Ovary (tissue), 7 donors: ENCODE measurements at regions not wholly inside any gene's neighbourhood (a gene's known extent, or its start where the extent isn't known, plus 50 kb on each side); places are given as distances from the start of the nearest gene placed in this dataset. TPM values are rescaled to one million over a fixed set of nuclear protein-coding genes. Genes with fewer than 3 reads are reported as not detected.
"Not testable (repeated sequence)": the region's sequence is repeated elsewhere in the genome, so short reads cannot be mapped to it uniquely, and the experiment has no call there.

Source experiments
- DNase-seq, 5 donors: peaks; one replicate each; pipeline ENCODE4 v3.0.0-alpha.2; 2019 to 2020
- H3K27ac ChIP-seq, 2 donors: fragments of 200-600 bp; one replicate each; pipeline versions ENCODE4 v1.5.1 to v1.8.0; 2019 to 2022
- H3K27me3 ChIP-seq: fragments of 200-600 bp; one replicate; pipeline ENCODE4 v1.8.0; 2022
- H3K36me3 ChIP-seq: fragments of 200-600 bp; sonication (generic); one replicate; pipeline ENCODE4 v1.5.1; 2019
- H3K4me1 ChIP-seq: one replicate; pipeline ENCODE4 v1.8.1; 2013; ENCODE audit warnings: mild to moderate bottlenecking, moderate library complexity; ENCODE audit not compliant: insufficient read depth
- H3K4me3 ChIP-seq: fragments of 200-600 bp; sonication (generic); one replicate; pipeline ENCODE4 v1.5.1; 2017
- H3K9me3 ChIP-seq, 2 donors: fragments of 200-600 bp in 1 of 2; sonication (generic) in 1 of 2; one replicate each; pipeline versions ENCODE4 v1.5.1 to v1.8.1; 2013 to 2019; ENCODE audit warnings: mild to moderate bottlenecking in 1 of 2, moderate library complexity in 1 of 2
- WGBS, 3 donors: extraction: QIAGEN DNeasy Blood & Tissue Kit in 1 of 3; methylation state at CpG; one replicate each; pipeline versions ENCODE4 v1.1.5 to v1.1.7; 2013 to 2017; 5-methylcytosine and 5-hydroxymethylcytosine counted together
- intact Hi-C, 4 donors: fragments of 100-400 bp; cut with DNase I; formaldehyde crosslinking; loops; one replicate each; pipeline versions ENCODE4 v1.11.0 to v1.15.1; 2022 to 2023
- small RNA-seq: library from RNA; depleted of rRNA; stranded (forward); fragments of <200 nt; gene quantifications from one replicate; pipeline ENCODE3, GENCODE V24; 2016
- donor health status: DM: no; HTN: no; CAD: no; lungs with moderate emphysema.
- donor health status: DM: no; HTN: no; CAD: no.
- donor health status: Bipolar disorder and iron deficiency.
- donor health status: DM: no; HTN: no; CAD: no.
- donor health status: DM: yes; HTN: yes; CAD: no.

- 2 to 10% (median 3%) methylated on average over 8 to 12 of the region's 22 CpGs for WGBS, 3 donors
- H3K27me3 ChIP-seq, H3K4me1 ChIP-seq, intact Hi-C loops, H3K9me3 ChIP-seq, H3K36me3 ChIP-seq, H3K4me3 ChIP-seq: not testable (repeated sequence)
- DNase-seq: peak in 4 of 5 donors; percentile 58 to 82 (median 72)
- peak overlapping the region; percentile 30 to 55 for H3K27ac ChIP-seq
Observed at GRCh38 chr1:149708192-149708853, 74.2 kb upstream of the FCGR1A start.

DNA sequence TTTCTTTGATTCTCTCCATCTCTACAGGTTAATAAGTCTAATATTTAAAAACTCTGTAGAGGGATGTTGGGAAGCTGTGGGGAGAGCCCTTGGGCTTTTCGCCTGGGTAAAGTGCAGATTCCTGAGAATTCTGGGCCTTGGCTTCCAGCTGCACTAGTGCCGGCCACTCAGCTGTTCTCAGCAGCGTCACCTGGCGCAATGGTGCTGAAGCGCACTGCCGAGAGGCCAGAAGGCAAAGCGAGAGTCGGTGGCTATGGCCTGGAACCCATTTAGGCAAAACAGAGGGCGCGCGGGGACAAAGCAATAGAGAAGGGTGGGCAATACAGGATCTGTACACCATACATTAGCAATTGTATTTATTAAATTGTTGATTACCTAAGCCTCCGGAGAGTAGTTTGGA lies 70.8 kb upstream of the FCGR1A start:
- H3K27me3 ChIP-seq, DNase-seq, H3K36me3 ChIP-seq, H3K4me1 ChIP-seq, H3K9me3 ChIP-seq, intact Hi-C loops, H3K27ac ChIP-seq, H3K4me3 ChIP-seq: not testable (repeated sequence)
- 17 to 83% (median 18%) methylated on average over 1 of the region's 12 CpGs for WGBS, 3 donors

GRCh38 chr1:149712154-149712927 lies 70.2 kb upstream of the FCGR1A start:
- intact Hi-C loops, H3K36me3 ChIP-seq, H3K9me3 ChIP-seq, H3K27me3 ChIP-seq, H3K27ac ChIP-seq, H3K4me3 ChIP-seq, H3K4me1 ChIP-seq: not testable (repeated sequence)
- 11 to 44% (median 12%) methylated on average over 23 to 24 of the region's 30 CpGs for WGBS, 3 donors
- peak in 4 of 5 donors; percentile 48 to 66 (median 52) for DNase-seq

- H3K27ac ChIP-seq, H3K9me3 ChIP-seq, intact Hi-C loops, H3K4me3 ChIP-seq, H3K4me1 ChIP-seq, H3K36me3 ChIP-seq, H3K27me3 ChIP-seq: not testable (repeated sequence)
- DNase-seq: peak in 1 of 5 donors; percentile 21
- WGBS, 3 donors: 40 to 76% (median 54%) methylated on average over 2 to 3 of the region's 6 CpGs
Observed at GRCh38 chr1:149713513-149713912, 69.0 kb upstream of the FCGR1A start.

- H3K27me3 ChIP-seq, H3K4me1 ChIP-seq, H3K36me3 ChIP-seq, H3K4me3 ChIP-seq, intact Hi-C loops, H3K27ac ChIP-seq, H3K9me3 ChIP-seq, DNase-seq: not testable (repeated sequence)
- WGBS, 3 donors: 28% methylated on average over 1 of the region's 4 CpGs; no CpG with 5 or more reads in 2 of the 3 donors
Observed at GRCh38 chr1:149713952-149714351, 68.5 kb upstream of the FCGR1A start.

- H3K4me1 ChIP-seq, H3K27ac ChIP-seq, intact Hi-C loops, H3K36me3 ChIP-seq, H3K9me3 ChIP-seq, DNase-seq, H3K4me3 ChIP-seq, H3K27me3 ChIP-seq: not testable (repeated sequence)
- no CpG with 5 or more reads among the region's 3 CpGs for WGBS, 3 donors
Observed at GRCh38 chr1:149724618-149725302, 57.7 kb upstream of the FCGR1A start.

GRCh38 chr1:149726688-149727087 lies 55.8 kb upstream of the FCGR1A start:
- H3K4me1 ChIP-seq, DNase-seq, H3K27me3 ChIP-seq, H3K27ac ChIP-seq, H3K4me3 ChIP-seq, H3K9me3 ChIP-seq, intact Hi-C loops, H3K36me3 ChIP-seq: not testable (repeated sequence)
- WGBS, 3 donors: 88 to 100% (median 92%) methylated on average over 2 to 4 of the region's 4 CpGs

DNA sequence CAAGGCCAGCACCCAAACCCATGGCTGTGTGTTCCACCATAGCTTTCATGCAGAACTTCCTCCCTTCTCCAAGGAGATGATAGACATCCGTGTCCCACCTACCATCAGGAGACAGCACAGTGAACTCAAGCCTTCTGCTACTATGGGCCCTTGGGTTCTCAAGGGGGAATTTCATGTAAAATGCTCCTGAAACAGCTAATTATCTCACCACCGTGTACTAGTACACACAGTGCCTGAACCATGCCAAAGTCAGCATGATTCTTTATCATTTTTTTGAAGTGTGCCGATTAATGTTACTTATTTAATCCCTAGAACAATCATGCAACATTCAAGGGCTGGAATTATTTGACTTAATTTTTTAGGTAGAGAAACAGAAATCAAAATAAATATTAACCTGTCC lies 53.9 kb upstream of the FCGR1A start:
- intact Hi-C loops, H3K4me3 ChIP-seq, H3K27me3 ChIP-seq, DNase-seq, H3K27ac ChIP-seq, H3K4me1 ChIP-seq, H3K9me3 ChIP-seq, H3K36me3 ChIP-seq: not testable (repeated sequence)
- no CpG with 5 or more reads among the region's 3 CpGs for WGBS, 3 donors

Small RNA genes in the stretch of these regions (small RNA-seq; reads per million reads assigned to genes)
- gene RF00003 (not detected), gene RNU1-68P (not detected)
